Vagina (tissue), 2 donors: ENCODE measurements at regions not wholly inside any gene's neighbourhood (a gene's known extent, or its start where the extent isn't known, plus 50 kb on each side); places are given as distances from the start of the nearest gene placed in this dataset.

ENCODE experiments used
- DNase-seq, 2 donors: peaks; one replicate each; pipeline ENCODE4 v3.0.0-alpha.2; 2017; ENCODE audit errors: extremely low spot score in 2 of 2
- H3K27ac ChIP-seq: fragments of 200-600 bp; sonication (generic); one replicate; pipeline ENCODE4 v1.5.1; 2019
- H3K27me3 ChIP-seq: fragments of 200-600 bp; sonication (generic); one replicate; pipeline ENCODE4 v1.5.1; 2019
- H3K36me3 ChIP-seq, 2 donors: fragments of 200-600 bp; sonication (generic); one replicate each; pipeline ENCODE4 v1.5.1; 2017 to 2019
- H3K4me1 ChIP-seq: fragments of 200-600 bp; sonication (generic); one replicate; pipeline ENCODE4 v1.5.1; 2019
- H3K4me3 ChIP-seq, 2 donors: fragments of 200-600 bp; sonication (generic); 1 replicate in 1 of 2; 2 replicates in 1 of 2; pipeline ENCODE4 v1.5.1; 2016 to 2019
- H3K9me3 ChIP-seq: fragments of 200-600 bp; sonication (generic); one replicate; pipeline ENCODE4 v1.5.1; 2019
- POLR2A ChIP-seq, 2 donors: fragments of 450-650 bp; IDR thresholded peaks; one replicate each; pipeline ENCODE4 v1.6.1; 2017; ENCODE audit warnings: antibody characterized with exemption in 2 of 2, mild to moderate bottlenecking in 2 of 2, moderate library complexity in 2 of 2
- POLR2AphosphoS5 ChIP-seq, 2 donors: sonication (generic); formaldehyde crosslinking; IDR thresholded peaks; one replicate each; pipeline ENCODE4 v1.9.0; 2017; ENCODE audit warnings: antibody characterized with exemption in 2 of 2, mild to moderate bottlenecking in 2 of 2, low read depth in 1 of 2; ENCODE audit not compliant: insufficient read depth in 1 of 2
- intact Hi-C: fragments of 100-400 bp; cut with DNase I; formaldehyde crosslinking; loops from one replicate; pipeline ENCODE4 v1.15.1; 2023
- TF ChIP-seq, protein P1 (sequence below), 3 experiments: fragments of 450-650 bp in 2 of 3; fragments of 200-600 bp in 1 of 3; sonication (generic) in 1 of 3; IDR thresholded peaks; one replicate each; pipeline ENCODE4 v1.5.1; 2017 to 2019; ENCODE audit warnings: antibody characterized with exemption in 3 of 3, mild to moderate bottlenecking in 2 of 3, moderate library complexity in 2 of 3

- intact Hi-C loops = no loop called here
- no peak for DNase-seq
- Histone ChIP-seq H3K36me3 (no peaks in the 10 kb centered on the region), H3K9me3 (no peaks in the 10 kb centered on the region), H3K27me3 (no peaks in the 10 kb centered on the region), H3K4me1 (no peaks in the 10 kb centered on the region), H3K4me3 (no peak overlapping the region), H3K27ac (no peak overlapping the region)
- TF ChIP-seq, protein P1, sequence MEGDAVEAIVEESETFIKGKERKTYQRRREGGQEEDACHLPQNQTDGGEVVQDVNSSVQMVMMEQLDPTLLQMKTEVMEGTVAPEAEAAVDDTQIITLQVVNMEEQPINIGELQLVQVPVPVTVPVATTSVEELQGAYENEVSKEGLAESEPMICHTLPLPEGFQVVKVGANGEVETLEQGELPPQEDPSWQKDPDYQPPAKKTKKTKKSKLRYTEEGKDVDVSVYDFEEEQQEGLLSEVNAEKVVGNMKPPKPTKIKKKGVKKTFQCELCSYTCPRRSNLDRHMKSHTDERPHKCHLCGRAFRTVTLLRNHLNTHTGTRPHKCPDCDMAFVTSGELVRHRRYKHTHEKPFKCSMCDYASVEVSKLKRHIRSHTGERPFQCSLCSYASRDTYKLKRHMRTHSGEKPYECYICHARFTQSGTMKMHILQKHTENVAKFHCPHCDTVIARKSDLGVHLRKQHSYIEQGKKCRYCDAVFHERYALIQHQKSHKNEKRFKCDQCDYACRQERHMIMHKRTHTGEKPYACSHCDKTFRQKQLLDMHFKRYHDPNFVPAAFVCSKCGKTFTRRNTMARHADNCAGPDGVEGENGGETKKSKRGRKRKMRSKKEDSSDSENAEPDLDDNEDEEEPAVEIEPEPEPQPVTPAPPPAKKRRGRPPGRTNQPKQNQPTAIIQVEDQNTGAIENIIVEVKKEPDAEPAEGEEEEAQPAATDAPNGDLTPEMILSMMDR (IDR thresholded peaks at IDR 0.05) = no peak
- no peak for TF ChIP-seq POLR2AphosphoS5 (IDR thresholded peaks at IDR 0.05; ENCODE audit: insufficient read depth in 1 of 2, low read depth in 1 of 2)
- TF ChIP-seq POLR2A (IDR thresholded peaks at IDR 0.05) = no peak
These were observed 213.2 kb upstream of the IER5L start for GRCh38 chr9:129391221-129391661.

- intact Hi-C loops = no loop called here
- Histone ChIP-seq H3K27ac (no peak overlapping the region), H3K27me3 (no peaks in the 10 kb centered on the region), H3K4me3 (no peak overlapping the region), H3K36me3 (no peaks in the 10 kb centered on the region), H3K4me1 (no peaks in the 10 kb centered on the region), H3K9me3 (no peaks in the 10 kb centered on the region)
- DNase-seq = no peak
- TF ChIP-seq POLR2AphosphoS5 (IDR thresholded peaks at IDR 0.05; ENCODE audit: insufficient read depth in 1 of 2, low read depth in 1 of 2) (no peak), POLR2A (IDR thresholded peaks at IDR 0.05) (no peak)
- TF ChIP-seq, protein P1 (IDR thresholded peaks at IDR 0.05) = no peak
These were observed 212.5 kb upstream of the IER5L start for GRCh38 chr9:129390541-129390940.

GRCh38 chr9:129387822-129388221 is 209.8 kb upstream of the IER5L start:
- no peak for DNase-seq

DNA sequence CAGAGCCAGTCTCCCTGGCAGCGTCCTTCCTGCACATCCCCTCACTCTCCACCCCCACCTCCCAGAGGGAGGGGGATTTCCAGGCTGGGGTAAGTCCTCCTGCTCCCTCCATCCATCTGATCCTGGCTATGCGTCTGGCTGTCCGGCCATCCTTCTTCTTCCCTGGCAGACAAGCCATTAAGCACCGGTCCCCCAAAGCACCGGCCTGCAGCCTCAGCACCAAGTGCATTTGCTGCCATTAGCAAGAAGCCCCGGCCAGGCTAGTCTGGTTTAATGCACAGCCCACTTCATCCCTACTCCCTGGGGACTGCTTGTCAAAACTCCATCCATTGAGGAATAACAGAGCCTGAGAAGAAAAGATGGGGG is 208.7 kb upstream of the IER5L start:
- no peaks in the 10 kb centered on the region for H3K9me3 ChIP-seq
- peaks cover 24% of the 10 kb centered on the region for H3K4me1 ChIP-seq
- TF ChIP-seq, protein P1 (IDR thresholded peaks at IDR 0.05) = no peak
- TF ChIP-seq POLR2AphosphoS5 (IDR thresholded peaks at IDR 0.05; ENCODE audit: insufficient read depth in 1 of 2, low read depth in 1 of 2) (no peak), POLR2A (IDR thresholded peaks at IDR 0.05) (no peak)
- no peak for DNase-seq
- H3K36me3 ChIP-seq = no peaks in the 10 kb centered on the region
- intact Hi-C loops = no loop called here
- H3K27ac ChIP-seq = no peak overlapping the region
- H3K27me3 ChIP-seq = no peaks in the 10 kb centered on the region
- H3K4me3 ChIP-seq = no peak overlapping the region

More at GRCh38 chr9:129387822-129388221, 209.8 kb upstream of the IER5L start:
- no peak overlapping the region for H3K4me3 ChIP-seq
- H3K36me3 ChIP-seq = no peaks in the 10 kb centered on the region
- H3K9me3 ChIP-seq = no peaks in the 10 kb centered on the region
- H3K27ac ChIP-seq = no peak overlapping the region
- no peaks in the 10 kb centered on the region for H3K27me3 ChIP-seq
- intact Hi-C loops = no loop called here
- TF ChIP-seq POLR2AphosphoS5 (IDR thresholded peaks at IDR 0.05; ENCODE audit: insufficient read depth in 1 of 2, low read depth in 1 of 2) (no peak), POLR2A (IDR thresholded peaks at IDR 0.05) (no peak)
- TF ChIP-seq, protein P1 (IDR thresholded peaks at IDR 0.05) = no peak
- H3K4me1 ChIP-seq = peaks cover 15% of the 10 kb centered on the region

DNA sequence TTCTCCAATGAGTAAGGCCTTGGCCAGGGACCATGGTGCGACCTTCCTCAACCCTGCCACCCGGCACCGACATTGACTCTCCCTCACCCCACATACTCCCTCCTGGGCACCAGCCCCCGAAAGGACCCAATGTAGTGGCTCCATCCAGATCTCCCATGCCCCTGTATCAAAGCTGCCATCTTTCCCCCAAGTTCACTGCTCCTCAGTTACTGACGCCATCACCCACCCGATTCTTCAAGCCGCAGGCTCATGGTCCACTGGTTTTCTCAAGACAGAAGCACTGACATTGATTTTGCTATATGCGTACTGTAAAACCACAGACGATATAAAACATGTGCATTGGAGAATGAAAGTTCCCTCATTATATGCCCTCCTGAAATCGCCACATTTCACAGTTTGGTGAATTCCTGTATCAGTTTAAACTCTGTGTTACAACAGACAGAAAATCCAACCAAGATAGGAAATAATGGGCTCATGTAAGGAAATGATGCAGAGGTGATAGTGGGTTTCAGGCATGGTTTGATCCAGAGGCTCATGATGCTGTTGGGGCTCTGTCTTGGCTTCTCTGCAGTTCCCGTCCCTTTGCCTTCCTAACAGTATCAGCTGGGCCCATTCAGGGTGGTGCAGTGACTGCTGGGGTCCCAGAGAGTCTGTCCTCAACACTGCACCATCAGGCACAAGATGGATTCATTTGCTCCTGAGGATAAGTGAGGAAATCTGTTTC is 207.3 kb upstream of the IER5L start:
- H3K9me3 ChIP-seq = no peaks in the 10 kb centered on the region
- H3K4me1 ChIP-seq = peaks cover 24% of the 10 kb centered on the region
- intact Hi-C loops = no loop called here
- DNase-seq = no peak
- TF ChIP-seq POLR2AphosphoS5 (IDR thresholded peaks at IDR 0.05; ENCODE audit: insufficient read depth in 1 of 2, low read depth in 1 of 2) (no peak), POLR2A (IDR thresholded peaks at IDR 0.05) (no peak)
- TF ChIP-seq, protein P1 (IDR thresholded peaks at IDR 0.05) = no peak
- H3K4me3 ChIP-seq = no peak overlapping the region
- no peaks in the 10 kb centered on the region for H3K36me3 ChIP-seq
- H3K27me3 ChIP-seq = no peaks in the 10 kb centered on the region
- no peak overlapping the region for H3K27ac ChIP-seq
